Parathyroid adenoma (tissue), 2 donors: ENCODE measurements at regions not wholly inside any gene's neighbourhood (a gene's known extent, or its start where the extent isn't known, plus 50 kb on each side); places are given as distances from the start of the nearest gene placed in this dataset.

Experiments used
- H2AFZ ChIP-seq: fragments of 300-600 bp; sonication (generic); one replicate; pipeline ENCODE4 v1.7.0; 2017; ENCODE audit warnings: antibody characterized with exemption, mild to moderate bottlenecking
- H3K27ac ChIP-seq: fragments of 300-600 bp; sonication (generic); one replicate; pipeline ENCODE4 v1.7.0; 2017
- H3K27me3 ChIP-seq: fragments of 300-600 bp; sonication (generic); one replicate; pipeline ENCODE4 v1.7.0; 2017; ENCODE audit warnings: low read length; ENCODE audit not compliant: control insufficient read depth, insufficient read depth
- H3K36me3 ChIP-seq: fragments of 300-600 bp; sonication (generic); one replicate; pipeline ENCODE4 v1.7.0; 2017; ENCODE audit warnings: low read length; ENCODE audit not compliant: control insufficient read depth, insufficient read depth
- H3K4me1 ChIP-seq: fragments of 300-600 bp; sonication (generic); one replicate; pipeline ENCODE4 v1.7.0; 2017; ENCODE audit warnings: control low read depth
- H3K4me2 ChIP-seq: fragments of 300-600 bp; sonication (generic); one replicate; pipeline ENCODE4 v1.7.0; 2017; ENCODE audit warnings: low read length
- H3K4me3 ChIP-seq: fragments of 300-600 bp; sonication (generic); one replicate; pipeline ENCODE4 v1.7.0; 2017; ENCODE audit warnings: low read depth, low read length
- H3K79me2 ChIP-seq: fragments of 300-600 bp; sonication (generic); one replicate; pipeline ENCODE4 v1.7.0; 2017; ENCODE audit warnings: control low read depth
- H3K9ac ChIP-seq: fragments of 300-600 bp; sonication (generic); one replicate; pipeline ENCODE4 v1.7.0; 2017; ENCODE audit warnings: mild to moderate bottlenecking
- H3K9me3 ChIP-seq: fragments of 300-600 bp; sonication (generic); one replicate; pipeline ENCODE4 v1.7.0; 2017; ENCODE audit warnings: low read length; ENCODE audit not compliant: control insufficient read depth
- TF ChIP-seq, protein P1 (sequence below): fragments of 300-600 bp; sonication (generic); IDR thresholded peaks from one replicate; pipeline ENCODE4 v1.7.0; 2017; ENCODE audit warnings: antibody characterized with exemption, mild to moderate bottlenecking
- donor health status: primary hyperparathyroidism.

DNA sequence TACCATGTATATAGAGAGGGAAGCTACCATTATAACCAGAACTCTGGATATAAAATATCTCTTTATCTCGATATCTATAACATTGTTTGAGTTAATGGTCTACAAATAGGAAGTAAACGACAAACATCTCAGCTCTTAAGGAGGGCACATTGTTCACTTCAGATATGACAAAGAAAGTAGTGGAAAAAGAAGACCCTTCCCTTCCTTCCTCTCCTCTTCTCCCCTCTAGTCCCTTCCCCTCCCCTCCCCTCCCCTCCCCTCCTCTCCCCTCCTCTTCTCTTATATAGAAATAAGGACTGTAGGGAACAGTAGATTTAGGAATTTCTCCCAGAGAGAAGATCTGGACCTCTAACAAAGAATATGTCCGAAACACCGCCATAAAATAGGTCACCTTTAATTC lies 1731.9 kb upstream of the CDH9 start:
- H3K4me3 ChIP-seq, result no peak overlapping the region
- no peaks in the 10 kb centered on the region for H3K79me2 ChIP-seq

DNA sequence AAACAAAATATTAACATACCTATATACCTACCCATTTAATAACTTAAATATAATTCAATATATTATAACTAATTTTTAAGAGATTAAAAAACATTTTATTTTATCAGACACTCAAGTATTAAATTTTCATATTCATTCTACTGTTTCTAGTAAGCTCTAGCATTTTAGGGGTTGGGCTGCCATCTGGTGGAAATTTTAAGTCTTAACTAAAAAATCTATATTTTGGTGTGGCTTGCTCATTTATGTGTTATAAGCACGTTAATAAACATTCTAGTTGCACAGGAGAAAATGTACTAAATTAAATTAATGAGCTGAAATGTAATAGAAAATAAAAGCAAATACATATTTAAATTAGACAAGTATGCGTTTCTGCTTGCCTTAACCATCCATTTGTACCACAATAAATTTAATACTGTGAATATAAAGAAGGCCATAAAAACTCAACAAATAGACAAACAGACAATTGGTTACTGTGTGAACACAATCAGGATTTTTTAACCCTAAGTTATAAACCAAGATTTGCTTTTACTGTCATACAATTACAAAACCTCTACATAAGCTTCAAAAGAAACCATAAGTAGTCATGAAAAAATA lies 1728.3 kb upstream of the CDH9 start:
- Histone ChIP-seq H2AFZ (no peak overlapping the region), H3K4me2 (no peak overlapping the region), H3K79me2 (no peaks in the 10 kb centered on the region), H3K9ac (no peak overlapping the region), H3K4me3 (no peak overlapping the region), H3K36me3 (no peaks in the 10 kb centered on the region), H3K9me3 (no peaks in the 10 kb centered on the region), H3K4me1 (no peaks in the 10 kb centered on the region), H3K27ac (no peak overlapping the region), H3K27me3 (no peaks in the 10 kb centered on the region)
- TF ChIP-seq, protein P1, sequence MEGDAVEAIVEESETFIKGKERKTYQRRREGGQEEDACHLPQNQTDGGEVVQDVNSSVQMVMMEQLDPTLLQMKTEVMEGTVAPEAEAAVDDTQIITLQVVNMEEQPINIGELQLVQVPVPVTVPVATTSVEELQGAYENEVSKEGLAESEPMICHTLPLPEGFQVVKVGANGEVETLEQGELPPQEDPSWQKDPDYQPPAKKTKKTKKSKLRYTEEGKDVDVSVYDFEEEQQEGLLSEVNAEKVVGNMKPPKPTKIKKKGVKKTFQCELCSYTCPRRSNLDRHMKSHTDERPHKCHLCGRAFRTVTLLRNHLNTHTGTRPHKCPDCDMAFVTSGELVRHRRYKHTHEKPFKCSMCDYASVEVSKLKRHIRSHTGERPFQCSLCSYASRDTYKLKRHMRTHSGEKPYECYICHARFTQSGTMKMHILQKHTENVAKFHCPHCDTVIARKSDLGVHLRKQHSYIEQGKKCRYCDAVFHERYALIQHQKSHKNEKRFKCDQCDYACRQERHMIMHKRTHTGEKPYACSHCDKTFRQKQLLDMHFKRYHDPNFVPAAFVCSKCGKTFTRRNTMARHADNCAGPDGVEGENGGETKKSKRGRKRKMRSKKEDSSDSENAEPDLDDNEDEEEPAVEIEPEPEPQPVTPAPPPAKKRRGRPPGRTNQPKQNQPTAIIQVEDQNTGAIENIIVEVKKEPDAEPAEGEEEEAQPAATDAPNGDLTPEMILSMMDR, result no peak

More for the DNA sequence above, 1731.9 kb upstream of the CDH9 start:
- Histone ChIP-seq H3K27ac (no peak overlapping the region), H3K27me3 (no peaks in the 10 kb centered on the region), H3K9me3 (no peaks in the 10 kb centered on the region), H2AFZ (no peak overlapping the region), H3K9ac (no peak overlapping the region), H3K4me1 (no peaks in the 10 kb centered on the region), H3K4me2 (no peak overlapping the region), H3K36me3 (no peaks in the 10 kb centered on the region)
- TF ChIP-seq, protein P1, result no peak

DNA sequence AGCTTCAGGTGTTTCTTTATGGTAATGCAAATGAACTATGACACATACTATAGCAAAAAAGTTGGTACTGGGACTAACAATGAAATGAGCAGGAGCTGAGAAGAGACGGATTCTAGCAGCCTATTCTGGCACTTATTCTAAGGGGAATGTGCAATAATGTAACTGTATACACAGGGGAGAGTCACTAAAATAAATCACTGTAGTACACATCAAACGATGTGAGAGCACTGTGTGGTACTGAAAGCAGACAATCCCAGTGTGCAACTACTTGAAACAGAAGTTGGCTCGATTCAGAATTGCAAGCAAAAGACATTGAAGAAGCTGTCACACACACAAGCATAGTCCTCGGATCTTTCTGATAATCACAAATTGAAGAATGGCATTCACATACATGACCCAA lies 1713.0 kb upstream of the CDH9 start:
- H3K4me2 ChIP-seq, result no peak overlapping the region
- no peak overlapping the region for H2AFZ ChIP-seq
- H3K27ac ChIP-seq, result no peak overlapping the region
- H3K27me3 ChIP-seq, result no peaks in the 10 kb centered on the region
- TF ChIP-seq, protein P1, result no peak
- H3K4me3 ChIP-seq, result no peak overlapping the region
- H3K79me2 ChIP-seq, result no peaks in the 10 kb centered on the region
- no peak overlapping the region for H3K9ac ChIP-seq
- no peaks in the 10 kb centered on the region for H3K36me3 ChIP-seq
- H3K9me3 ChIP-seq, result no peaks in the 10 kb centered on the region
- H3K4me1 ChIP-seq, result no peaks in the 10 kb centered on the region

DNA sequence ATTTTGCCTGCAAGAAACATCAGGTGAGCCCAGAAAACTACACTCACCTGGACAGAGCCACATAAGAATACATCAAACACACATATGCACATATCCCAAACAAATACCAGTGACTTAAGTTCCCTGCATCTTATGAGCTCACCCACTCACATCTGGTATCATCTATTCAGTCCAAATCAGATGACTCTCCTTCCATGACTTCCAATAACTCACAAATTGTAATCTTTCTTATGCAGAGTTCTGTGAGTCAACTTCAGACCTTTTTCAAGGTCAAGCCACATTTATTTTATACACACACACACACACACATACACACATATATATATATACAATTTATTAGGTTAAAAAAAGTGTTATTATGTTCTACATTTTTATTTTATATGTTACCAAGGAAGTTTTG lies 1711.9 kb upstream of the CDH9 start:
- no peaks in the 10 kb centered on the region for H3K79me2 ChIP-seq
- H3K9ac ChIP-seq, result no peak overlapping the region
- H3K4me2 ChIP-seq, result no peak overlapping the region
- H3K27ac ChIP-seq, result no peak overlapping the region
- no peak overlapping the region for H3K4me3 ChIP-seq
- TF ChIP-seq, protein P1, result no peak
- no peaks in the 10 kb centered on the region for H3K27me3 ChIP-seq
- no peaks in the 10 kb centered on the region for H3K4me1 ChIP-seq
- no peak overlapping the region for H2AFZ ChIP-seq
- H3K9me3 ChIP-seq, result no peaks in the 10 kb centered on the region
- H3K36me3 ChIP-seq, result no peaks in the 10 kb centered on the region

DNA sequence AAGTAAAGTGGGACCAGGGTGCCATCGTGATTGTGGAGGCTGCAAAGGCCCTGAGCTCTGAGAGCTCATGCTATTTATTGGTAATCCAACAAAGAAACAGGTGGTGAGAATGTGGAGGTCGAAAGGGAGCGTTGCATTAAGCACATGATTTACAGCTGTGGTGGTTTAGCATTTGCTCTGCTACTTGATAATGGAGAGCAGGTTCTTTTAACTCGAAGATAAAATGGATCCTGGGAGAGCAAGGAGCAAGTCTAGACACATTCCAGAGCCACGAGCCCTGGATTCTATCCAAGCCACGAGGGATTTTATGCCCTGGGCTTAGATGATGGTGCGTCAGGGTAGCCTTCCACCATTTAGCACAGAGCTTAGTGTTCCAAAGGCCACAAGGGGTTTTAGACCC lies 1710.1 kb upstream of the CDH9 start:
- TF ChIP-seq, protein P1, result no peak

More for the DNA sequence above, 1710.1 kb upstream of the CDH9 start:
- H3K4me2 ChIP-seq, result no peak overlapping the region
- no peak overlapping the region for H2AFZ ChIP-seq
- H3K4me3 ChIP-seq, result no peak overlapping the region
- H3K9ac ChIP-seq, result no peak overlapping the region
- no peaks in the 10 kb centered on the region for H3K9me3 ChIP-seq
- no peak overlapping the region for H3K27ac ChIP-seq
- no peaks in the 10 kb centered on the region for H3K36me3 ChIP-seq
- no peaks in the 10 kb centered on the region for H3K79me2 ChIP-seq
- no peaks in the 10 kb centered on the region for H3K4me1 ChIP-seq
- H3K27me3 ChIP-seq, result no peaks in the 10 kb centered on the region
